WI38 (cell line): ENCODE measurements at regions not wholly inside any gene's neighbourhood (a gene's known extent, or its start where the extent isn't known, plus 50 kb on each side); places are given as distances from the start of the nearest gene placed in this dataset.

Experiments used
- H3K4me3 ChIP-seq: 2 replicates; pipeline ENCODE4 v1.5.1; 2011; ENCODE audit warnings: low read depth, mild to moderate bottlenecking, control low read depth, low read length
- TF ChIP-seq, protein P1 (sequence below): IDR thresholded peaks from 2 replicates; pipeline ENCODE4 v1.5.1; 2012; ENCODE audit warnings: low read depth, mild to moderate bottlenecking, control low read depth, low read length

DNA sequence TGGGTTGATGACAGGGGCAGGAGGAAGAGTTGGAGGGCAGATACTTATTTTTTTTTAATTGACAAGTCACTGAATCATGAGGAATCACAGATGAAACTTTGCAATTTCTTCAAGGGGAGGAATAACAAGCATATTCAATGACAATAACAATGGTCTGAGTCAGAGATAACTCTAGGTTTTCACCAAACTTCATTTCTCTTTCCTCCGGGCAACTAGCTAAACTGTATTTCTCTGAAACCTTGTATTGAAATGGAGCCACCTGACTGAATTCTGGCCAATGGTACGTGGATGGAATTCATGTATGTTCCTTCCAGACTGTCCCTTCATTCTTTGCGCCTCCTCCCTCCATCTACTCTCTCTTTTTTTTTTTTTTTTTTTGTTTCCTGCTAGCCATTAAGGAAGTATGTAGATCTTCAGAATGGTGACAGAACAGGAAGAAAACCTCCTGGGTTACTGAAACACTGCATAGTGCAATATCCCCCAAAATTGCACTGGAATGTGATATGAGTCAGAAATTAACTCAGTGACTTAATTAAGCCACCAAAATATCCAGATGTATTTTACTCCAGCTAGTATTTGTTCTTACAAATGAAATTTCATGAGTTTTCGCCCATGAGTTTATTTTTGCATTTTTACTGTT lies 495.4 kb downstream of the OTOL1 start:
- no peak overlapping the region for H3K4me3 ChIP-seq
- TF ChIP-seq, protein P1, sequence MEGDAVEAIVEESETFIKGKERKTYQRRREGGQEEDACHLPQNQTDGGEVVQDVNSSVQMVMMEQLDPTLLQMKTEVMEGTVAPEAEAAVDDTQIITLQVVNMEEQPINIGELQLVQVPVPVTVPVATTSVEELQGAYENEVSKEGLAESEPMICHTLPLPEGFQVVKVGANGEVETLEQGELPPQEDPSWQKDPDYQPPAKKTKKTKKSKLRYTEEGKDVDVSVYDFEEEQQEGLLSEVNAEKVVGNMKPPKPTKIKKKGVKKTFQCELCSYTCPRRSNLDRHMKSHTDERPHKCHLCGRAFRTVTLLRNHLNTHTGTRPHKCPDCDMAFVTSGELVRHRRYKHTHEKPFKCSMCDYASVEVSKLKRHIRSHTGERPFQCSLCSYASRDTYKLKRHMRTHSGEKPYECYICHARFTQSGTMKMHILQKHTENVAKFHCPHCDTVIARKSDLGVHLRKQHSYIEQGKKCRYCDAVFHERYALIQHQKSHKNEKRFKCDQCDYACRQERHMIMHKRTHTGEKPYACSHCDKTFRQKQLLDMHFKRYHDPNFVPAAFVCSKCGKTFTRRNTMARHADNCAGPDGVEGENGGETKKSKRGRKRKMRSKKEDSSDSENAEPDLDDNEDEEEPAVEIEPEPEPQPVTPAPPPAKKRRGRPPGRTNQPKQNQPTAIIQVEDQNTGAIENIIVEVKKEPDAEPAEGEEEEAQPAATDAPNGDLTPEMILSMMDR: no peak

DNA sequence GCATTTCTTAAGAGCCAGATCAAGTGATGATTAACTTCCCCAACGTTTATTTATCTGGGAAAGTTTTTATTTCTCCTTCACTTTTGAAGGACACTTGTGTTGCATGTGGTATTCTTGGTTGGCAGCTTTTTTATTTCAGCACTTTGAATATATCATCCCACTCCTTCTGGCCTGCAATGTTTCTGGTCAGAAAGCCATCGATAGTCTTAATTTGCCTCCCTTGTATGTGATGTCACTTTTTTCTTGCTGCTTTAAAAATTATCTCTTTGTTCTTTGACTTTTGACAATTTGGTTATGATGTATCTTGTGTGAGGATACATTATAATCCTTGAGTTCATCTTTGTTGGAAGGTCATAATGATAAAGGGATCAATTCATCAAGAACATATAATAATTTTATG lies 503.2 kb downstream of the OTOL1 start:
- TF ChIP-seq, protein P1: no peak
- H3K4me3 ChIP-seq: no peak overlapping the region

DNA sequence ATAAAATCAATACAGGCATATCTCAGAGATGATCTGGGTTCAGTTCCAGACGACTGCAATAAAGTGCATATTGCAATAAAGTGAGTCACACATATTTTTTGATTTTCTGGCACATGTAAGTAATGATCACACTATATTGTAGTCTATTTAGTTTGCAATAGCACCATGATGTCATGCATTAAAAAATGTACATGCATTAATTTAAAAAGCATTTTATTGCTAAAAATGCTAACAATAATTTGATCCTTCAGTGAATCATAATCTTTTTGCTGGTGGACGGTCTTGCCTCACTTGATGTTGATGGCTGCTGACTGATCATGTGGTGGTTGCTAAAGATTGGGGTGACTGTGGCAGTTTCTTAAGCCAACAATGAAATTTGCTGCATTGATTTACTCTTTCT lies 511.1 kb downstream of the OTOL1 start:
- H3K4me3 ChIP-seq: no peak overlapping the region
- TF ChIP-seq, protein P1: no peak

DNA sequence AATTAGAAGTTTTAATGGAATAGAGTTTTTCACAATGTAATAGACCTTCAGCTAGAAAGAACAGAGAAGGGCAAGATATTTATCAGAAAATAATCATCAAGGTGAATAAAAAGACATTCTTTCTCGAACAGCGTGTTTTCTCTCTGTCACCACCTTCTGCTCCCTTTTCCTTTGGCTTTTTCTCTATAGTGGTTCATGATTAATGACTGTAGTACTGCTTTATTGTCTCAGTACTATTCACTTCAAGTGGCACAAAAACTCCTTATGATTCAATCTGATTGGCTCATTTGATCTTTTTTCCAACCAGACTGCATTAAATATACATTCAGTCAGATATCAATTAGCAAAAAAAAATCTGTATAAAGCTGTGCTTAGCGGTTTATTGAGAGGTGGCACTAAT lies 516.0 kb downstream of the OTOL1 start:
- TF ChIP-seq, protein P1: no peak
- H3K4me3 ChIP-seq: no peak overlapping the region

DNA sequence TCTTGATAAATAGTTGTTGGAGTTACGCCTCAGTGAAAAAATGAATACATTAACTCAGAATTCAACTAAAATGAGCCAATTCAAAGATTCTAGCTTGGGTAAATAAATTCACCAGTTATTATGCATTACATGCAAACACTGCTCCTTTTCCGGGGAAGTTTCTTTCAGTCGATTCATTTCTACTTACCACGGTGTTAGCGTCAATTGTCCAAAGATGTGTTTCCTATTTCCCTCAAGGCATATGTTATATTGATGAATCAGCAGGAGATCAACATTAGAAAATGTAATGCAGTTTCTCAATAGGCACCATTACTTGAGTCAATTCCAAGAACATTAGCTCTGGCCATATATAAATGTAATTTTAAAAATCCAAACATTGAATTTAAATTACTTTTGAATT lies 517.7 kb downstream of the OTOL1 start:
- TF ChIP-seq, protein P1: no peak
- H3K4me3 ChIP-seq: no peak overlapping the region

DNA sequence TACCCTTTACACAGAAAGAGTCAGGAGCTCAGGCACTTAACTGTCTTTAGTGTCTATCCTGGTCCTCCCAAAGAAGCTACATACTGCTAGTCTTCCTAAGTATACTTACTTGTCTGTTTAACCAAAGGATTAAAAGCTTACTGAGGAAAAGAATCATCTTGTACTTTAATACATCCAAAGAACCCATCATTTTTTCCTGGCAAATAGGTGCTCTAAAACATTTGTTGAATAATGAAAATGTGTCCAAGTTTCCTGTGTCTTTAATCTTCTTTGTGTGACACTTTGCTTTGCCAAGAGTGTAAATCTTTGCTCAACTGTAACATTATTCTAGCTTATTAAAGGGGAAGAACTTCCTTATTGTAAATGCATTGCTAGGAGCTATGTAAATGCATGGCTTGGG lies 519.2 kb downstream of the OTOL1 start:
- no peak overlapping the region for H3K4me3 ChIP-seq
- TF ChIP-seq, protein P1: no peak

DNA sequence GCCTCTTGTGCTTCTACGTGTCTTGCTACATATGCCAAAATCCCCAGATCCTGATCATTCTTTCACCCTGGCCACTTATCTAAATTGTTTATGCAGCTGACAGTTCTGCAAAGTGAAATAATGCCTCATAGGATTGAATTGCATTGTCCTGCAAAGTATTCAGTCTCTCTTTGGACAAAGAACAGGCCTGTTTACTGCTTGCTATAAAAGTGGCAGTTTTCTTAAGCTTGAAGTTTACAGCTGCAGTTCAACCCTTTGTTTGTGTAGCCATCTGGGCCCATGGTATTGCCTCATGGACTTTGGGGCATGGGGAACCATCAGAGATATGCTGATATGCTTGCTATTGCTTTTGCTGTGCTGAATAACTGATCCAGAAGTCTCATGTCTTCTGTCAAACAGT lies 523.2 kb downstream of the OTOL1 start:
- TF ChIP-seq, protein P1: no peak
- H3K4me3 ChIP-seq: no peak overlapping the region
